ENCODE measurements at regions not wholly inside any gene's neighbourhood (a gene's known extent, or its start where the extent isn't known, plus 50 kb on each side); places are given as distances from the start of the nearest gene placed in this dataset.

- Mint-ChIP-seq H3K4me1 (peaks cover 9% of the 10 kb centered on the region), H3K27ac (peak overlapping the region; percentile 66), H3K4me3 (no peak overlapping the region), H3K36me3 (no peaks in the 10 kb centered on the region), H3K27me3 (ENCODE audit: insufficient read depth, low read depth) (no peaks in the 10 kb centered on the region), H3K9me3 (no peaks in the 10 kb centered on the region)
- Histone ChIP-seq H3K36me3 (no peaks in the 10 kb centered on the region), H2AFZ (replicated peaks) (peak overlapping the region; percentile 18), H3K79me2 (ENCODE audit: low read depth) (no peaks in the 10 kb centered on the region), H3F3A (ENCODE audit: low read depth) (no peaks in the 10 kb centered on the region), H3K4me1 (no peaks in the 10 kb centered on the region), H3K9me3 (ENCODE audit: low read depth) (no peaks in the 10 kb centered on the region), H3K4me3 (no peak overlapping the region), H3K4me2 (no peak overlapping the region), H3K9ac (no peak overlapping the region), H3K27ac (no peak overlapping the region), H4K20me1 (ENCODE audit: low read depth) (no peaks in the 10 kb centered on the region), H3K27me3 (no peaks in the 10 kb centered on the region)
- TF ChIP-seq EZH2 (IDR thresholded peaks at IDR 0.05) (no peak), EZH2phosphoT487 (IDR thresholded peaks at IDR 0.05) (no peak)
- TF ChIP-seq, protein P1, sequence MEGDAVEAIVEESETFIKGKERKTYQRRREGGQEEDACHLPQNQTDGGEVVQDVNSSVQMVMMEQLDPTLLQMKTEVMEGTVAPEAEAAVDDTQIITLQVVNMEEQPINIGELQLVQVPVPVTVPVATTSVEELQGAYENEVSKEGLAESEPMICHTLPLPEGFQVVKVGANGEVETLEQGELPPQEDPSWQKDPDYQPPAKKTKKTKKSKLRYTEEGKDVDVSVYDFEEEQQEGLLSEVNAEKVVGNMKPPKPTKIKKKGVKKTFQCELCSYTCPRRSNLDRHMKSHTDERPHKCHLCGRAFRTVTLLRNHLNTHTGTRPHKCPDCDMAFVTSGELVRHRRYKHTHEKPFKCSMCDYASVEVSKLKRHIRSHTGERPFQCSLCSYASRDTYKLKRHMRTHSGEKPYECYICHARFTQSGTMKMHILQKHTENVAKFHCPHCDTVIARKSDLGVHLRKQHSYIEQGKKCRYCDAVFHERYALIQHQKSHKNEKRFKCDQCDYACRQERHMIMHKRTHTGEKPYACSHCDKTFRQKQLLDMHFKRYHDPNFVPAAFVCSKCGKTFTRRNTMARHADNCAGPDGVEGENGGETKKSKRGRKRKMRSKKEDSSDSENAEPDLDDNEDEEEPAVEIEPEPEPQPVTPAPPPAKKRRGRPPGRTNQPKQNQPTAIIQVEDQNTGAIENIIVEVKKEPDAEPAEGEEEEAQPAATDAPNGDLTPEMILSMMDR (IDR thresholded peaks at IDR 0.05), result no peak
- no peak for DNase-seq (ENCODE audit: low spot score)
Measured at GRCh38 chr5:130692770-130693169, 472.3 kb downstream of the HINT1 start.

DNA sequence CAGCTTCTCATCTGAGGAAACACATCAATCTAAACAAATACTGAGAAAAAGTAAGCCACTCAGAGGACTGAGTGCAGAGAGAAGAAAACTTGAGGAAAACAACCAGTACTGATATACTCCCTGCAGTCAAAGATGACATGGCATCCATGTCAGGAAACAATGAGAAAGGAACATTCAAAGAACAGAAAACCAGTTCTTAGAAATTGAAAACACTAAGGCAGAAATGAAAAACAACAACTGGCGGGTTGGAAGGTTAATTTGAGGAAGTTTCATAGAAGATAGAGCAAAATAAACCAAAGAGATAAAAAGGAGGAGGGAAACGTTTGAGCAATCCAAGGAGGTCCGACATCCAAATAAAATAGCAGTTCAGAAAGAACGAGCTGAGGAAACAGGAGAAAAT, 475.2 kb downstream of the HINT1 start:
- no peak overlapping the region for H3K27ac Mint-ChIP-seq
- no peak for DNase-seq (ENCODE audit: low spot score)

DNA sequence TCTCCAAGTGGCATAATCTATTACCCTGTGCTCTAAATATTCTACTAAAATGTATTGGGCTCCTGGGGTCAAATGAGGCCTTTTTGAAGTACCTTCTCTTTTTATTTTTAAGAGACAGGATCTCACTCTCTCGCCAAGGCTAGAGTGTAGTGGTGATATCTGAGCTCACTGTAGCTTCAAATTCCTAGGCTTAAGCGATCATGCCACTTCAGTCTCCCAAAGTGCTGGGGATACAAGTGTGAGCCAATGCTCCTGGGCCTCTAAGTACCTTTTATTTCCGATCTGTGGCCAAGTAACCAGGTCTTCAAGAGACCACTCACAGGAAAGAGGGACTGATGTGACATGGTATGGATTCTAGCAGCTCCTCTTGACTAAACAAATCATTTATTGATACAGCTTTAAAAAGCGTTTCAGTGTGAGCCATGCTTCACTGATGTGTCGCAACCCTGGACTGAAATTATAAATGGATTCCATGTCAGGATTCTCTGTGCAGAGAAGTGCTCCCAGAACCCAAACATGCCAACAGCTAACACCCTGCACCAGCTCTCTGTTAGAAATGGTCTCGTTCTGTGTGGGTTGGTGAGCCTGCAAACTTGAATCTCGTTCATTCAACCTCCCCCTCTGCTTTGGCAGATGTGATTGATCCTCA, 477.8 kb downstream of the HINT1 start:
- no peaks in the 10 kb centered on the region for H3K9me3 Mint-ChIP-seq
- Histone ChIP-seq H3K4me3 (no peak overlapping the region), H2AFZ (replicated peaks) (peak overlapping the region; percentile 0), H3F3A (ENCODE audit: low read depth) (no peaks in the 10 kb centered on the region), H3K9ac (no peak overlapping the region), H3K4me2 (no peak overlapping the region), H3K27ac (no peak overlapping the region), H3K36me3 (no peaks in the 10 kb centered on the region), H3K4me1 (no peaks in the 10 kb centered on the region), H3K9me3 (ENCODE audit: low read depth) (no peaks in the 10 kb centered on the region), H3K79me2 (ENCODE audit: low read depth) (no peaks in the 10 kb centered on the region), H3K27me3 (no peaks in the 10 kb centered on the region), H4K20me1 (ENCODE audit: low read depth) (no peaks in the 10 kb centered on the region)
- H3K36me3 Mint-ChIP-seq, result no peaks in the 10 kb centered on the region
- TF ChIP-seq, protein P1 (IDR thresholded peaks at IDR 0.05), result no peak
- TF ChIP-seq EZH2 (IDR thresholded peaks at IDR 0.05), result no peak
- TF ChIP-seq EZH2phosphoT487 (IDR thresholded peaks at IDR 0.05), result no peak
- no peak overlapping the region for H3K4me3 Mint-ChIP-seq
- no peak for DNase-seq (ENCODE audit: low spot score)
- no peaks in the 10 kb centered on the region for H3K27me3 Mint-ChIP-seq (ENCODE audit: insufficient read depth, low read depth)
- peaks cover 1% of the 10 kb centered on the region for H3K4me1 Mint-ChIP-seq
- no peak overlapping the region for H3K27ac Mint-ChIP-seq

More for the DNA sequence above, 475.2 kb downstream of the HINT1 start:
- Histone ChIP-seq H4K20me1 (ENCODE audit: low read depth) (no peaks in the 10 kb centered on the region), H3K9ac (no peak overlapping the region), H3K4me2 (no peak overlapping the region), H3K4me1 (no peaks in the 10 kb centered on the region), H3K36me3 (no peaks in the 10 kb centered on the region), H3K4me3 (no peak overlapping the region), H2AFZ (replicated peaks) (no peak overlapping the region), H3K9me3 (ENCODE audit: low read depth) (no peaks in the 10 kb centered on the region), H3F3A (ENCODE audit: low read depth) (no peaks in the 10 kb centered on the region), H3K79me2 (ENCODE audit: low read depth) (no peaks in the 10 kb centered on the region), H3K27ac (no peak overlapping the region), H3K27me3 (no peaks in the 10 kb centered on the region)
- Mint-ChIP-seq H3K4me3 (no peak overlapping the region), H3K36me3 (no peaks in the 10 kb centered on the region), H3K4me1 (peaks cover 9% of the 10 kb centered on the region), H3K9me3 (no peaks in the 10 kb centered on the region), H3K27me3 (ENCODE audit: insufficient read depth, low read depth) (no peaks in the 10 kb centered on the region)
- TF ChIP-seq EZH2 (IDR thresholded peaks at IDR 0.05) (no peak), EZH2phosphoT487 (IDR thresholded peaks at IDR 0.05) (no peak)
- TF ChIP-seq, protein P1 (IDR thresholded peaks at IDR 0.05), result no peak

Measured in neural progenitor cell (in vitro differentiated cells).